ENCODE measurements at regions not wholly inside any gene's neighbourhood (a gene's known extent, or its start where the extent isn't known, plus 50 kb on each side); places are given as distances from the start of the nearest gene placed in this dataset.

- H3K9me3 ChIP-seq, result no peaks in the 10 kb centered on the region
- peaks cover 0 to 5% of the 10 kb centered on the region in 2 donors for H3K27me3 ChIP-seq
- DNase-seq (no peak), ATAC-seq (peak; percentile 38)
- TF ChIP-seq CTCF (IDR thresholded peaks at IDR 0.05), result no peak
- H3K4me3 ChIP-seq, result no peak overlapping the region
- no peaks in the 10 kb centered on the region for H3K36me3 ChIP-seq
- peaks cover 0 to 8% of the 10 kb centered on the region in 2 donors for H3K4me1 ChIP-seq
- intact Hi-C loops (cut with DNase I), result no loop called here
- no peak overlapping the region for H3K27ac ChIP-seq
Observed at GRCh38 chr10:123464430-123465323, 201.5 kb upstream of the GPR26 start.

GRCh38 chr10:123470336-123470921, 195.7 kb upstream of the GPR26 start:
- intact Hi-C loops (cut with DNase I), result no loop called here
- Histone ChIP-seq H3K4me3 (no peak overlapping the region), H3K4me1 (no peaks in the 10 kb centered on the region), H3K27me3 (peaks cover 0 to 23% of the 10 kb centered on the region in 2 donors), H3K27ac (no peak overlapping the region), H3K9me3 (no peaks in the 10 kb centered on the region), H3K36me3 (no peaks in the 10 kb centered on the region)
- ATAC-seq, result no peak
- DNase-seq, result no peak
- TF ChIP-seq CTCF (IDR thresholded peaks at IDR 0.05), result no peak

GRCh38 chr10:123471811-123472210, 194.3 kb upstream of the GPR26 start:
- no peak for TF ChIP-seq CTCF (IDR thresholded peaks at IDR 0.05)
- no peak for DNase-seq
- Histone ChIP-seq H3K9me3 (no peaks in the 10 kb centered on the region), H3K36me3 (no peaks in the 10 kb centered on the region), H3K4me1 (no peaks in the 10 kb centered on the region), H3K4me3 (no peak overlapping the region), H3K27ac (no peak overlapping the region), H3K27me3 (peaks cover 0 to 23% of the 10 kb centered on the region in 2 donors)
- intact Hi-C loops (cut with DNase I), result no loop called here
- ATAC-seq, result no peak

- no peak for TF ChIP-seq CTCF (IDR thresholded peaks at IDR 0.05)
- intact Hi-C loops (cut with DNase I), result no loop called here
- no peaks in the 10 kb centered on the region for H3K36me3 ChIP-seq
- no peaks in the 10 kb centered on the region for H3K4me1 ChIP-seq
- ATAC-seq (no peak), DNase-seq (no peak)
- no peak overlapping the region for H3K4me3 ChIP-seq
- no peaks in the 10 kb centered on the region for H3K9me3 ChIP-seq
- no peak overlapping the region for H3K27ac ChIP-seq
- H3K27me3 ChIP-seq, result peaks cover 0 to 23% of the 10 kb centered on the region in 2 donors
Observed at GRCh38 chr10:123472606-123473005, 193.5 kb upstream of the GPR26 start.

GRCh38 chr10:123474700-123475099, 191.5 kb upstream of the GPR26 start:
- H3K36me3 ChIP-seq, result no peaks in the 10 kb centered on the region
- intact Hi-C loops (cut with DNase I), result no loop called here
- no peak overlapping the region for H3K4me3 ChIP-seq
- H3K27me3 ChIP-seq, result peaks cover 0 to 23% of the 10 kb centered on the region in 2 donors
- H3K4me1 ChIP-seq, result no peaks in the 10 kb centered on the region
- TF ChIP-seq CTCF (IDR thresholded peaks at IDR 0.05), result no peak
- DNase-seq, result no peak
- H3K9me3 ChIP-seq, result no peaks in the 10 kb centered on the region
- no peak overlapping the region for H3K27ac ChIP-seq
- no peak for ATAC-seq

Measured in left lung (tissue), 4 donors.